Effector memory CD4-positive, alpha-beta T cell (primary cell): ENCODE measurements at regions not wholly inside any gene's neighbourhood (a gene's known extent, or its start where the extent isn't known, plus 50 kb on each side); places are given as distances from the start of the nearest gene placed in this dataset.

Experiments used
- DNase-seq, 3 donors: peaks; one replicate each; pipeline ENCODE4 v3.0.0-alpha.2; 2020
- H3K27ac ChIP-seq: 2 replicates; pipeline ENCODE4 v1.7.0; 2013; ENCODE audit warnings: mild to moderate bottlenecking, low read length, moderate library complexity; ENCODE audit not compliant: insufficient read depth, poor library complexity, severe bottlenecking
- H3K27me3 ChIP-seq: replicated peaks from 2 replicates; pipeline ENCODE4 v1.7.0; 2013; ENCODE audit warnings: mild to moderate bottlenecking, low read length; ENCODE audit not compliant: insufficient read depth, control insufficient read depth, poor library complexity, severe bottlenecking
- H3K36me3 ChIP-seq: 2 replicates; pipeline ENCODE4 v1.7.0; 2013; ENCODE audit warnings: mild to moderate bottlenecking, low read length, moderate library complexity; ENCODE audit not compliant: control insufficient read depth, insufficient read depth
- H3K4me1 ChIP-seq: 2 replicates; pipeline ENCODE4 v1.7.0; 2013; ENCODE audit warnings: low read length, mild to moderate bottlenecking; ENCODE audit not compliant: control insufficient read depth, insufficient read depth, poor library complexity, severe bottlenecking
- H3K4me3 ChIP-seq: 2 replicates; pipeline ENCODE4 v1.7.0; 2013; ENCODE audit warnings: low read length, low read depth, mild to moderate bottlenecking; ENCODE audit not compliant: insufficient read depth, poor library complexity, severe bottlenecking
- H3K9me3 ChIP-seq: 2 replicates; pipeline ENCODE4 v1.7.0; 2013; ENCODE audit warnings: mild to moderate bottlenecking, low read length, moderate library complexity; ENCODE audit not compliant: control insufficient read depth

GRCh38 chr14:104297313-104297704 is 158.9 kb downstream of the KIF26A start:
- H3K9me3 ChIP-seq: no peaks in the 10 kb centered on the region

GRCh38 chr14:104297721-104298401 is 159.5 kb downstream of the KIF26A start:
- H3K27ac ChIP-seq: no peak overlapping the region
- H3K27me3 ChIP-seq: no peaks in the 10 kb centered on the region
- no peaks in the 10 kb centered on the region for H3K36me3 ChIP-seq
- no peak overlapping the region for H3K4me3 ChIP-seq
- H3K4me1 ChIP-seq: no peaks in the 10 kb centered on the region
- H3K9me3 ChIP-seq: no peaks in the 10 kb centered on the region
- no peak for DNase-seq

More at GRCh38 chr14:104297313-104297704, 158.9 kb downstream of the KIF26A start:
- no peak for DNase-seq
- Histone ChIP-seq H3K27me3 (no peaks in the 10 kb centered on the region), H3K27ac (no peak overlapping the region), H3K4me1 (no peaks in the 10 kb centered on the region), H3K4me3 (no peak overlapping the region), H3K36me3 (no peaks in the 10 kb centered on the region)

- Histone ChIP-seq H3K4me3 (no peak overlapping the region), H3K9me3 (no peaks in the 10 kb centered on the region), H3K27me3 (no peaks in the 10 kb centered on the region), H3K4me1 (no peaks in the 10 kb centered on the region), H3K27ac (no peak overlapping the region), H3K36me3 (no peaks in the 10 kb centered on the region)
- DNase-seq: no peak
Measured at GRCh38 chr14:104298458-104298857, 160.1 kb downstream of the KIF26A start.

- DNase-seq: no peak
- Histone ChIP-seq H3K4me3 (no peak overlapping the region), H3K27ac (no peak overlapping the region), H3K4me1 (no peaks in the 10 kb centered on the region), H3K36me3 (no peaks in the 10 kb centered on the region), H3K27me3 (no peaks in the 10 kb centered on the region), H3K9me3 (no peaks in the 10 kb centered on the region)
Measured at GRCh38 chr14:104299993-104300761, 161.8 kb downstream of the KIF26A start.

GRCh38 chr14:104301731-104302460 is 163.5 kb downstream of the KIF26A start:
- H3K27ac ChIP-seq: no peak overlapping the region
- no peaks in the 10 kb centered on the region for H3K4me1 ChIP-seq
- no peaks in the 10 kb centered on the region for H3K9me3 ChIP-seq

GRCh38 chr14:104302794-104303405 is 164.5 kb downstream of the KIF26A start:
- DNase-seq: no peak
- H3K9me3 ChIP-seq: no peaks in the 10 kb centered on the region
- no peak overlapping the region for H3K4me3 ChIP-seq
- no peaks in the 10 kb centered on the region for H3K4me1 ChIP-seq
- no peaks in the 10 kb centered on the region for H3K27me3 ChIP-seq
- no peak overlapping the region for H3K27ac ChIP-seq
- no peaks in the 10 kb centered on the region for H3K36me3 ChIP-seq

More at GRCh38 chr14:104301731-104302460, 163.5 kb downstream of the KIF26A start:
- H3K4me3 ChIP-seq: no peak overlapping the region
- DNase-seq: no peak
- no peaks in the 10 kb centered on the region for H3K36me3 ChIP-seq
- no peaks in the 10 kb centered on the region for H3K27me3 ChIP-seq

GRCh38 chr14:104303705-104304425 is 165.5 kb downstream of the KIF26A start:
- Histone ChIP-seq H3K9me3 (no peaks in the 10 kb centered on the region), H3K27ac (no peak overlapping the region), H3K27me3 (no peaks in the 10 kb centered on the region)

GRCh38 chr14:104304451-104305351 is 166.3 kb downstream of the KIF26A start:
- Histone ChIP-seq H3K4me3 (no peak overlapping the region), H3K36me3 (no peaks in the 10 kb centered on the region), H3K4me1 (no peaks in the 10 kb centered on the region), H3K27ac (no peak overlapping the region), H3K9me3 (no peaks in the 10 kb centered on the region), H3K27me3 (no peaks in the 10 kb centered on the region)
- DNase-seq: no peak

More at GRCh38 chr14:104303705-104304425, 165.5 kb downstream of the KIF26A start:
- Histone ChIP-seq H3K4me1 (no peaks in the 10 kb centered on the region), H3K4me3 (no peak overlapping the region), H3K36me3 (no peaks in the 10 kb centered on the region)
- no peak for DNase-seq
